ENCODE measurements at regions not wholly inside any gene's neighbourhood (a gene's known extent, or its start where the extent isn't known, plus 50 kb on each side); places are given as distances from the start of the nearest gene placed in this dataset.

DNA sequence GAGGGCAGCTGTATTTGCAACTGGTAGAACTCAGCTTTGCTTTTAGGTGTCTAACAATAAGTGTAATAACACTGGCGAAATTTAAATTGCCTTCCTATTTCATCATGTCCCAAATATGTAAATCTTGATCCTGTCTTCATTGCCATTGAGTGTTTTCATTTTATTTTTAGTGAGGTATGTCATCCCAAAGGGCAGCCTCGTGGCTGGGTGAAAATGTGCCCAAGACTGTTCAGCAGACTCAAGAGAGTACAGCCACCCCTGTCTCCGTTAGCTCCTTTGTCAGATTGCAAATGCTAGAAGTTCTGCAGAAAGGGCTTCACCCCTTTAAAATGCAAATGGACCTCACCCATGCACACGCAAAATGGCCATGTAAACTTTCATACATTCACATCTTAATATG lies 278.8 kb downstream of the RND3 start:
- DNase-seq (ENCODE audit: low read depth, low spot score), result no peak
- ATAC-seq, result no peak
- POLR2A ChIA-PET, result no interaction called here
- Histone ChIP-seq H3K27me3 (ENCODE audit: insufficient read depth, low read length) (no peaks in the 10 kb centered on the region), H2AFZ (ENCODE audit: low read depth, low read length, poor library complexity, severe bottlenecking) (no peak overlapping the region), H3K4me3 (replicated peaks in 1 of 2; ENCODE audit: low read depth in 1 of 2, low read length in 2 of 2) (no peak overlapping the region), H3K9me2 (ENCODE audit: insufficient read depth) (no peaks in the 10 kb centered on the region), H3K36me3 (ENCODE audit: control insufficient read depth in 1 of 2, insufficient read depth in 2 of 2, low read length in 2 of 2) (no peaks in the 10 kb centered on the region), H3K4me2 (ENCODE audit: low read length) (no peak overlapping the region), H3K27ac (ENCODE audit: low read depth, low read length) (no peak overlapping the region), H3K9me3 (ENCODE audit: control insufficient read depth in 1 of 2, insufficient read depth in 1 of 2, low read depth in 1 of 2, low read length in 2 of 2) (no peaks in the 10 kb centered on the region), H3K4me1 (ENCODE audit: control insufficient read depth in 1 of 2, insufficient read depth in 2 of 2, low read length in 2 of 2) (no peaks in the 10 kb centered on the region), H3K9ac (ENCODE audit: low read length) (no peak overlapping the region), H4K20me1 (ENCODE audit: insufficient read depth) (no peaks in the 10 kb centered on the region), H3K79me2 (ENCODE audit: insufficient read depth, low read length) (no peaks in the 10 kb centered on the region)
- CTCF ChIA-PET, result no interaction called here
- RAD21 ChIA-PET (ENCODE audit: low non-redundant PET in 1 of 2, low total read pairs in 2 of 2, uncharacterized antibody in 2 of 2, unreplicated experiment in 2 of 2), result no interaction called here
- no TSS peak for BruUV-seq (replicated peaks)
- intact Hi-C loops (cut with micrococcal nuclease), result no loop called here
- TF ChIP-seq EZH2phosphoT487 (IDR thresholded peaks at IDR 0.05; ENCODE audit: borderline replicate concordance) (no peak), ZBTB33 (IDR thresholded peaks at IDR 0.05; ENCODE audit: extremely low read depth, insufficient replicate concordance, low read length) (no peak), SIN3A (IDR thresholded peaks at IDR 0.05; ENCODE audit: low read depth) (no peak), SRF (IDR thresholded peaks at IDR 0.05; ENCODE audit: low read depth) (no peak), YY1 (IDR thresholded peaks at IDR 0.05; ENCODE audit: extremely low read depth, insufficient replicate concordance, low read depth, low read length) (no peak)

GRCh38 chr2:150207979-150208378 lies 279.5 kb downstream of the RND3 start:
- no peak overlapping the region for H3K4me2 ChIP-seq (ENCODE audit: low read length)
- no peak overlapping the region for H3K9ac ChIP-seq (ENCODE audit: low read length)
- no peaks in the 10 kb centered on the region for H3K9me3 ChIP-seq (ENCODE audit: control insufficient read depth in 1 of 2, insufficient read depth in 1 of 2, low read depth in 1 of 2, low read length in 2 of 2)
- intact Hi-C loops (cut with micrococcal nuclease), result no loop called here
- no peak overlapping the region for H3K27ac ChIP-seq (ENCODE audit: low read depth, low read length)
- ATAC-seq (no peak), DNase-seq (ENCODE audit: low read depth, low spot score) (no peak)
- H3K27me3 ChIP-seq (ENCODE audit: insufficient read depth, low read length), result no peaks in the 10 kb centered on the region
- H4K20me1 ChIP-seq (ENCODE audit: insufficient read depth), result no peaks in the 10 kb centered on the region
- H3K79me2 ChIP-seq (ENCODE audit: insufficient read depth, low read length), result no peaks in the 10 kb centered on the region
- H3K9me2 ChIP-seq (ENCODE audit: insufficient read depth), result no peaks in the 10 kb centered on the region
- no TSS peak for BruUV-seq (replicated peaks)
- ChIA-PET CTCF (no interaction called here), RAD21 (ENCODE audit: low non-redundant PET in 1 of 2, low total read pairs in 2 of 2, uncharacterized antibody in 2 of 2, unreplicated experiment in 2 of 2) (no interaction called here), POLR2A (no interaction called here)
- H2AFZ ChIP-seq (ENCODE audit: low read depth, low read length, poor library complexity, severe bottlenecking), result no peak overlapping the region
- H3K36me3 ChIP-seq (ENCODE audit: control insufficient read depth in 1 of 2, insufficient read depth in 2 of 2, low read length in 2 of 2), result no peaks in the 10 kb centered on the region
- H3K4me1 ChIP-seq (ENCODE audit: control insufficient read depth in 1 of 2, insufficient read depth in 2 of 2, low read length in 2 of 2), result no peaks in the 10 kb centered on the region
- H3K4me3 ChIP-seq (replicated peaks in 1 of 2; ENCODE audit: low read depth in 1 of 2, low read length in 2 of 2), result no peak overlapping the region
- TF ChIP-seq EZH2 (IDR thresholded peaks at IDR 0.05) (no peak), SP1 (IDR thresholded peaks at IDR 0.05; ENCODE audit: low read depth) (no peak), JUND (IDR thresholded peaks at IDR 0.05) (no peak), EGR1 (IDR thresholded peaks at IDR 0.05; ENCODE audit: low read depth) (no peak), SIN3A (IDR thresholded peaks at IDR 0.05; ENCODE audit: low read depth) (no peak), POLR2A (IDR thresholded peaks at IDR 0.05; ENCODE audit: borderline replicate concordance, extremely low read depth, insufficient read depth, insufficient read length) (no peak), TCF7L2 (IDR thresholded peaks at IDR 0.05; ENCODE audit: borderline replicate concordance, extremely low read depth, insufficient read depth, insufficient read length) (no peak), CEBPB (IDR thresholded peaks at IDR 0.05; ENCODE audit: low read depth) (no peak), ELF1 (IDR thresholded peaks at IDR 0.05; ENCODE audit: borderline replicate concordance, low read depth) (no peak), REST (IDR thresholded peaks at IDR 0.05; ENCODE audit: low read depth) (no peak), SRF (IDR thresholded peaks at IDR 0.05; ENCODE audit: low read depth) (no peak), MAX (IDR thresholded peaks at IDR 0.05) (no peak)
- TF ChIP-seq, protein P1, sequence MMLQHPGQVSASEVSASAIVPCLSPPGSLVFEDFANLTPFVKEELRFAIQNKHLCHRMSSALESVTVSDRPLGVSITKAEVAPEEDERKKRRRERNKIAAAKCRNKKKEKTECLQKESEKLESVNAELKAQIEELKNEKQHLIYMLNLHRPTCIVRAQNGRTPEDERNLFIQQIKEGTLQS (IDR thresholded peaks at IDR 0.05), result no peak
